Thyroid gland (tissue), 4 donors: ENCODE measurements at regions not wholly inside any gene's neighbourhood (a gene's known extent, or its start where the extent isn't known, plus 50 kb on each side); places are given as distances from the start of the nearest gene placed in this dataset.

ENCODE experiments used
- DNase-seq, 2 donors: peaks; one replicate each; pipeline ENCODE4 v3.0.0-alpha.2; 2019
- H3K27ac ChIP-seq, 3 donors: fragments of 200-600 bp; sonication (generic); 1 replicate in 2 of 3; 2 replicates in 1 of 3; pipeline ENCODE4 v1.5.1; 2016 to 2019; ENCODE audit warnings: mild to moderate bottlenecking in 1 of 3, moderate library complexity in 1 of 3
- H3K27me3 ChIP-seq: fragments of 200-600 bp; sonication (generic); one replicate; pipeline ENCODE4 v1.5.1; 2019
- H3K36me3 ChIP-seq, 2 donors: fragments of 200-600 bp; sonication (generic); one replicate each; pipeline ENCODE4 v1.5.1; 2016 to 2019
- H3K4me1 ChIP-seq, 2 donors: fragments of 200-600 bp; sonication (generic); one replicate each; pipeline ENCODE4 v1.5.1; 2017 to 2019
- H3K4me3 ChIP-seq, 3 donors: fragments of 200-600 bp; sonication (generic); replicated peaks in 1 of 3; 1 replicate in 2 of 3; 2 replicates in 1 of 3; pipeline ENCODE4 v1.5.1; 2016; ENCODE audit warnings: mild to moderate bottlenecking in 1 of 3
- H3K9me3 ChIP-seq: fragments of 200-600 bp; sonication (generic); one replicate; pipeline ENCODE4 v1.5.1; 2017
- CTCF ChIP-seq, 6 experiments: fragments of 200-600 bp in 3 of 6; fragments of 450-650 bp in 3 of 6; sonication (generic) in 3 of 6; IDR thresholded peaks; one replicate each; pipeline ENCODE4 v1.5.1; 2016 to 2019; ENCODE audit warnings: antibody characterized with exemption in 6 of 6, mild to moderate bottlenecking in 2 of 6, inconsistent platforms in 1 of 6, moderate library complexity in 1 of 6
- POLR2A ChIP-seq, 2 donors: fragments of 450-650 bp; IDR thresholded peaks; one replicate each; pipeline ENCODE4 v1.6.1; 2017; ENCODE audit warnings: antibody characterized with exemption in 2 of 2, mild to moderate bottlenecking in 2 of 2, moderate library complexity in 1 of 2
- WGBS, 2 donors: methylation state at CpG; one replicate each; pipeline ENCODE4 v1.1.5; 2017; 5-methylcytosine and 5-hydroxymethylcytosine counted together
- intact Hi-C: fragments of 100-400 bp; cut with DNase I; formaldehyde crosslinking; loops from one replicate; pipeline ENCODE4 v1.15.1; 2023

- no peaks in the 10 kb centered on the region for H3K9me3 ChIP-seq
- WGBS, 2 donors, result 86 to 91% methylated on average over 33 of the region's 33 CpGs
- TF ChIP-seq POLR2A (IDR thresholded peaks at IDR 0.05), result no peak
- no peak for TF ChIP-seq CTCF (IDR thresholded peaks at IDR 0.05)
- no peak for DNase-seq
- H3K27ac ChIP-seq, result no peak overlapping the region
- no peak overlapping the region for H3K4me3 ChIP-seq
- intact Hi-C loops, result loop anchor here (10.0 kb wide), 1 partner anchor 247 kb away; no protein-coding TSS in a partner anchor
- no peaks in the 10 kb centered on the region for H3K27me3 ChIP-seq
- H3K4me1 ChIP-seq, result peaks cover 0 to 3% of the 10 kb centered on the region in 2 donors
- H3K36me3 ChIP-seq, result no peaks in the 10 kb centered on the region
Observed at GRCh38 chr2:126771501-126772195, 115.7 kb downstream of the GYPC start.

GRCh38 chr2:126774290-126774689 is 118.3 kb downstream of the GYPC start:
- Histone ChIP-seq H3K27ac (no peak overlapping the region), H3K4me3 (no peak overlapping the region), H3K4me1 (peaks cover 3 to 5% of the 10 kb centered on the region in 2 donors), H3K27me3 (no peaks in the 10 kb centered on the region), H3K9me3 (no peaks in the 10 kb centered on the region), H3K36me3 (no peaks in the 10 kb centered on the region)
- WGBS, 2 donors, result 91 to 93% methylated on average over 6 of the region's 6 CpGs
- intact Hi-C loops, result loop anchor here (10.0 kb wide), 1 partner anchor 249 kb away; no protein-coding TSS in a partner anchor
- DNase-seq, result no peak
- TF ChIP-seq POLR2A (IDR thresholded peaks at IDR 0.05) (no peak), CTCF (IDR thresholded peaks at IDR 0.05) (no peak)

- WGBS, 2 donors, result 87 to 98% methylated on average over 7 of the region's 7 CpGs
- H3K9me3 ChIP-seq, result no peaks in the 10 kb centered on the region
- H3K4me1 ChIP-seq, result peaks cover 3 to 5% of the 10 kb centered on the region in 2 donors
- intact Hi-C loops, result loop anchor here (10.0 kb wide), 1 partner anchor 250 kb away; no protein-coding TSS in a partner anchor
- H3K4me3 ChIP-seq, result no peak overlapping the region
- TF ChIP-seq CTCF (IDR thresholded peaks at IDR 0.05) (no peak), POLR2A (IDR thresholded peaks at IDR 0.05) (no peak)
- no peaks in the 10 kb centered on the region for H3K27me3 ChIP-seq
- no peak for DNase-seq
- H3K27ac ChIP-seq, result no peak overlapping the region
- H3K36me3 ChIP-seq, result no peaks in the 10 kb centered on the region
Observed at GRCh38 chr2:126774761-126775160, 118.8 kb downstream of the GYPC start.

- intact Hi-C loops, result loop anchor here (10.0 kb wide), 1 partner anchor 251 kb away; no protein-coding TSS in a partner anchor
- no peak for TF ChIP-seq CTCF (IDR thresholded peaks at IDR 0.05)
- no peak for TF ChIP-seq POLR2A (IDR thresholded peaks at IDR 0.05)
- Histone ChIP-seq H3K27ac (no peak overlapping the region), H3K9me3 (no peaks in the 10 kb centered on the region), H3K36me3 (no peaks in the 10 kb centered on the region), H3K4me1 (peaks cover 3 to 5% of the 10 kb centered on the region in 2 donors), H3K27me3 (no peaks in the 10 kb centered on the region), H3K4me3 (no peak overlapping the region)
- no peak for DNase-seq
- 87 to 92% methylated on average over 10 of the region's 10 CpGs for WGBS, 2 donors
Observed at GRCh38 chr2:126775300-126775985, 119.5 kb downstream of the GYPC start.

- Histone ChIP-seq H3K36me3 (no peaks in the 10 kb centered on the region), H3K27ac (no peak overlapping the region), H3K4me1 (peaks cover 3 to 5% of the 10 kb centered on the region in 2 donors), H3K27me3 (no peaks in the 10 kb centered on the region), H3K9me3 (no peaks in the 10 kb centered on the region), H3K4me3 (peak overlapping the region in 1 of 3 donors; percentile 39)
- 33 to 47% methylated on average over 6 to 9 of the region's 9 CpGs for WGBS, 2 donors
- no peak for TF ChIP-seq CTCF (IDR thresholded peaks at IDR 0.05)
- no peak for TF ChIP-seq POLR2A (IDR thresholded peaks at IDR 0.05)
- intact Hi-C loops, result loop anchor here (10.0 kb wide), 1 partner anchor 251 kb away; no protein-coding TSS in a partner anchor
- peak in 1 of 2 donors; percentile 14 for DNase-seq
Observed at GRCh38 chr2:126776255-126776654, 120.3 kb downstream of the GYPC start.
